Panc1 (cell line): ENCODE measurements at regions not wholly inside any gene's neighbourhood (a gene's known extent, or its start where the extent isn't known, plus 50 kb on each side); places are given as distances from the start of the nearest gene placed in this dataset.

Experiments used
- POLR2AphosphoS5 ChIP-seq: IDR thresholded peaks from 2 replicates; pipeline ENCODE4 v1.6.1; 2012; ENCODE audit warnings: mild to moderate bottlenecking, low read depth, low read length, moderate library complexity
- SIN3A ChIP-seq: IDR thresholded peaks from 2 replicates; pipeline ENCODE4 v1.6.1; 2012; ENCODE audit warnings: low read depth, mild to moderate bottlenecking, low read length, moderate library complexity, borderline replicate concordance; ENCODE audit not compliant: insufficient read depth
- TCF7L2 ChIP-seq: IDR thresholded peaks from 2 replicates; pipeline ENCODE4 v1.6.1; 2011; ENCODE audit warnings: mild to moderate bottlenecking, low read depth, low read length, inconsistent platforms
- TF ChIP-seq, protein P1 (sequence below): fragments of 450-650 bp; IDR thresholded peaks from 2 replicates; pipeline ENCODE4 v1.5.1; 2017; ENCODE audit warnings: mild to moderate bottlenecking
- TF ChIP-seq, protein P2 (sequence below), 2 experiments: IDR thresholded peaks; 2 replicates each; pipeline ENCODE4 v1.6.1; 2011 to 2012; ENCODE audit warnings: low read depth in 2 of 2, control low read depth in 1 of 2, low read length in 1 of 2, mild to moderate bottlenecking in 1 of 2, moderate library complexity in 1 of 2; ENCODE audit not compliant: insufficient read depth in 1 of 2

DNA sequence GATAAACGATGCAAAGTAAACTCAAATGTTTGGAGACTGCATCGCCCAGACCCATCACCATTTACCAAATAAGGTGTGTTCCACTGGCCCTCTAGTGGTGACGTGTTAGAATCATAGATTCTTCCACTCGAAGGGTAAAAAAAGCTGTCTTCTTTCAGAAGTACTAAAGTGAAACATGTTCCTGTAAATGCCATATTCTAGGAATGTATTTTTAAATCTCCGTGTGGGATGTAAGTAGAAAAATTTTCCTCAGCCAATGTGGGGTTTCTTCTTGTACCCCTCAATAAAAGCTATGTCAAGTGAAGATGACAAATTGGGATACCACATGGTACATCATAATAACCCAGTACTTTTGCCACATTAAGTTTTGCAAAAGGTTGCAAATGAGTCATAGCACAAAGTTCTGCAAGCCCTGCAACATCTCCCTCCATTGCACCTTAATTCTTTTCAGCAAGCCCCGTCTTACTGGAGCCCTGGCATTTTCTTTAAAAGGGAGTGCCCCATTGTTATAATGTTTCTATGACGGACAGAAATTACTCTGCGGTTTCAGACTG, 100.8 kb downstream of the CCER1 start:
- no peak for TF ChIP-seq SIN3A
- TF ChIP-seq, protein P1, sequence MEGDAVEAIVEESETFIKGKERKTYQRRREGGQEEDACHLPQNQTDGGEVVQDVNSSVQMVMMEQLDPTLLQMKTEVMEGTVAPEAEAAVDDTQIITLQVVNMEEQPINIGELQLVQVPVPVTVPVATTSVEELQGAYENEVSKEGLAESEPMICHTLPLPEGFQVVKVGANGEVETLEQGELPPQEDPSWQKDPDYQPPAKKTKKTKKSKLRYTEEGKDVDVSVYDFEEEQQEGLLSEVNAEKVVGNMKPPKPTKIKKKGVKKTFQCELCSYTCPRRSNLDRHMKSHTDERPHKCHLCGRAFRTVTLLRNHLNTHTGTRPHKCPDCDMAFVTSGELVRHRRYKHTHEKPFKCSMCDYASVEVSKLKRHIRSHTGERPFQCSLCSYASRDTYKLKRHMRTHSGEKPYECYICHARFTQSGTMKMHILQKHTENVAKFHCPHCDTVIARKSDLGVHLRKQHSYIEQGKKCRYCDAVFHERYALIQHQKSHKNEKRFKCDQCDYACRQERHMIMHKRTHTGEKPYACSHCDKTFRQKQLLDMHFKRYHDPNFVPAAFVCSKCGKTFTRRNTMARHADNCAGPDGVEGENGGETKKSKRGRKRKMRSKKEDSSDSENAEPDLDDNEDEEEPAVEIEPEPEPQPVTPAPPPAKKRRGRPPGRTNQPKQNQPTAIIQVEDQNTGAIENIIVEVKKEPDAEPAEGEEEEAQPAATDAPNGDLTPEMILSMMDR = peak; percentile 71
- TF ChIP-seq, protein P2, sequence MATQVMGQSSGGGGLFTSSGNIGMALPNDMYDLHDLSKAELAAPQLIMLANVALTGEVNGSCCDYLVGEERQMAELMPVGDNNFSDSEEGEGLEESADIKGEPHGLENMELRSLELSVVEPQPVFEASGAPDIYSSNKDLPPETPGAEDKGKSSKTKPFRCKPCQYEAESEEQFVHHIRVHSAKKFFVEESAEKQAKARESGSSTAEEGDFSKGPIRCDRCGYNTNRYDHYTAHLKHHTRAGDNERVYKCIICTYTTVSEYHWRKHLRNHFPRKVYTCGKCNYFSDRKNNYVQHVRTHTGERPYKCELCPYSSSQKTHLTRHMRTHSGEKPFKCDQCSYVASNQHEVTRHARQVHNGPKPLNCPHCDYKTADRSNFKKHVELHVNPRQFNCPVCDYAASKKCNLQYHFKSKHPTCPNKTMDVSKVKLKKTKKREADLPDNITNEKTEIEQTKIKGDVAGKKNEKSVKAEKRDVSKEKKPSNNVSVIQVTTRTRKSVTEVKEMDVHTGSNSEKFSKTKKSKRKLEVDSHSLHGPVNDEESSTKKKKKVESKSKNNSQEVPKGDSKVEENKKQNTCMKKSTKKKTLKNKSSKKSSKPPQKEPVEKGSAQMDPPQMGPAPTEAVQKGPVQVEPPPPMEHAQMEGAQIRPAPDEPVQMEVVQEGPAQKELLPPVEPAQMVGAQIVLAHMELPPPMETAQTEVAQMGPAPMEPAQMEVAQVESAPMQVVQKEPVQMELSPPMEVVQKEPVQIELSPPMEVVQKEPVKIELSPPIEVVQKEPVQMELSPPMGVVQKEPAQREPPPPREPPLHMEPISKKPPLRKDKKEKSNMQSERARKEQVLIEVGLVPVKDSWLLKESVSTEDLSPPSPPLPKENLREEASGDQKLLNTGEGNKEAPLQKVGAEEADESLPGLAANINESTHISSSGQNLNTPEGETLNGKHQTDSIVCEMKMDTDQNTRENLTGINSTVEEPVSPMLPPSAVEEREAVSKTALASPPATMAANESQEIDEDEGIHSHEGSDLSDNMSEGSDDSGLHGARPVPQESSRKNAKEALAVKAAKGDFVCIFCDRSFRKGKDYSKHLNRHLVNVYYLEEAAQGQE (IDR thresholded peaks at IDR 0.05; ENCODE audit: insufficient read depth in 1 of 2, low read depth in 2 of 2, low read length in 1 of 2) = no peak
- no peak for TF ChIP-seq POLR2AphosphoS5
- TF ChIP-seq TCF7L2 = no peak
